Renal cortex interstitium (tissue), 11 donors: ENCODE measurements at regions not wholly inside any gene's neighbourhood (a gene's known extent, or its start where the extent isn't known, plus 50 kb on each side); places are given as distances from the start of the nearest gene placed in this dataset.

ENCODE experiments used
- DNase-seq, 11 donors: peaks; one replicate each; pipeline ENCODE4 v3.0.0-alpha.2; 2013; ENCODE audit warnings: low read depth in 9 of 11, low spot score in 4 of 11; ENCODE audit errors: extremely low read depth in 1 of 11

GRCh38 chr1:178632653-178633052, 92.4 kb upstream of the RALGPS2 start:
- no peak for DNase-seq

GRCh38 chr1:178633056-178633455, 92.0 kb upstream of the RALGPS2 start:
- DNase-seq: no peak

GRCh38 chr1:178634445-178634844, 90.6 kb upstream of the RALGPS2 start:
- no peak for DNase-seq

- no peak for DNase-seq
These were observed 87.2 kb upstream of the RALGPS2 start for GRCh38 chr1:178637841-178638240.

- no peak for DNase-seq
These were observed 85.7 kb upstream of the RALGPS2 start for GRCh38 chr1:178639326-178639725.

- DNase-seq: no peak
These were observed 82.8 kb upstream of the RALGPS2 start for GRCh38 chr1:178642282-178642681.

GRCh38 chr1:178643349-178643748, 81.7 kb upstream of the RALGPS2 start:
- no peak for DNase-seq

GRCh38 chr1:178643831-178644230, 81.2 kb upstream of the RALGPS2 start:
- DNase-seq: no peak

- no peak for DNase-seq
These were observed 80.5 kb upstream of the RALGPS2 start for GRCh38 chr1:178644308-178645120.

GRCh38 chr1:178645157-178645807, 79.8 kb upstream of the RALGPS2 start:
- DNase-seq: no peak

GRCh38 chr1:178645808-178646200, 79.2 kb upstream of the RALGPS2 start:
- DNase-seq: no peak

GRCh38 chr1:178646821-178647220, 78.2 kb upstream of the RALGPS2 start:
- DNase-seq: no peak

- no peak for DNase-seq
These were observed 76.9 kb upstream of the RALGPS2 start for GRCh38 chr1:178648151-178648550.

GRCh38 chr1:178649582-178650350, 75.3 kb upstream of the RALGPS2 start:
- no peak for DNase-seq

GRCh38 chr1:178650934-178651511, 74.0 kb upstream of the RALGPS2 start:
- DNase-seq: no peak

GRCh38 chr1:178651742-178652141, 73.3 kb upstream of the RALGPS2 start:
- no peak for DNase-seq

- DNase-seq: no peak
These were observed 72.2 kb upstream of the RALGPS2 start for GRCh38 chr1:178652506-178653490.

- DNase-seq: no peak
These were observed 65.2 kb upstream of the RALGPS2 start for GRCh38 chr1:178659789-178660208.
